SK-N-SH treated with all-trans-retinoic acid at 6 μM for 48 hours (cell line): ENCODE measurements at regions not wholly inside any gene's neighbourhood (a gene's known extent, or its start where the extent isn't known, plus 50 kb on each side); places are given as distances from the start of the nearest gene placed in this dataset.

ENCODE experiments used
- OSR1 ChIP-seq: fragments of 250-450 bp; sonication (Bioruptor Pico); IDR thresholded peaks from 2 replicates; pipeline ENCODE4 v1.8.0; 2022; ENCODE audit warnings: moderate library complexity, mild to moderate bottlenecking, inconsistent platforms
- RARB ChIP-seq: fragments of 250-450 bp; sonication (Bioruptor Pico); IDR thresholded peaks from 2 replicates; pipeline ENCODE4 v1.8.0; 2021; ENCODE audit warnings: mild to moderate bottlenecking, moderate library complexity
- ZNF8 ChIP-seq: fragments of 450-650 bp; formaldehyde crosslinking; IDR thresholded peaks from 2 replicates; pipeline ENCODE4 v1.5.0; 2020; ENCODE audit warnings: mild to moderate bottlenecking, moderate library complexity
- TF ChIP-seq, protein P1 (sequence below): fragments of 250-450 bp; sonication (Bioruptor Pico); IDR thresholded peaks from 2 replicates; pipeline ENCODE4 v1.8.0; 2020; ENCODE audit warnings: mild to moderate bottlenecking, moderate library complexity, borderline replicate concordance
- TF ChIP-seq, protein P2 (sequence below): fragments of 250-450 bp; sonication (Bioruptor Pico); IDR thresholded peaks from 2 replicates; pipeline ENCODE4 v1.5.1; 2021; ENCODE audit warnings: mild to moderate bottlenecking, moderate library complexity

DNA sequence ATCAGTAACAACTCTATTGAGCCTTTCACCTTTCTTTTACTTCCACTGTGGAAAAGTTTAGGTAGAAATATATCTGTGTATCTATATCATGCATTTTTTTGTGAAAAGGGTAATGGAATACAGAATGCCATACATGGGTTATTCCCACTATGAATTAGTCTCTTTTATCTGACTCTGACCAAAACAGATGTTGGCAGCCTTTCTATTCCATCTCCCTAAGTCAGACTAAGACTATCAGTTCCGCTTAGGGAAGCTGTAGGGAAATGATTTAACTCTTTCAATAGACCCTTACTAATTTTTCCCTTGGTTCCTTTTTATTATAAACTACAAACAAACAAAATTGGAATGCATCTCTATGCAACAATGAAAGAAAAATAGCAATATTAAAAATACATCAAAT, 92.3 kb upstream of the LEF1 start:
- TF ChIP-seq, protein P1, sequence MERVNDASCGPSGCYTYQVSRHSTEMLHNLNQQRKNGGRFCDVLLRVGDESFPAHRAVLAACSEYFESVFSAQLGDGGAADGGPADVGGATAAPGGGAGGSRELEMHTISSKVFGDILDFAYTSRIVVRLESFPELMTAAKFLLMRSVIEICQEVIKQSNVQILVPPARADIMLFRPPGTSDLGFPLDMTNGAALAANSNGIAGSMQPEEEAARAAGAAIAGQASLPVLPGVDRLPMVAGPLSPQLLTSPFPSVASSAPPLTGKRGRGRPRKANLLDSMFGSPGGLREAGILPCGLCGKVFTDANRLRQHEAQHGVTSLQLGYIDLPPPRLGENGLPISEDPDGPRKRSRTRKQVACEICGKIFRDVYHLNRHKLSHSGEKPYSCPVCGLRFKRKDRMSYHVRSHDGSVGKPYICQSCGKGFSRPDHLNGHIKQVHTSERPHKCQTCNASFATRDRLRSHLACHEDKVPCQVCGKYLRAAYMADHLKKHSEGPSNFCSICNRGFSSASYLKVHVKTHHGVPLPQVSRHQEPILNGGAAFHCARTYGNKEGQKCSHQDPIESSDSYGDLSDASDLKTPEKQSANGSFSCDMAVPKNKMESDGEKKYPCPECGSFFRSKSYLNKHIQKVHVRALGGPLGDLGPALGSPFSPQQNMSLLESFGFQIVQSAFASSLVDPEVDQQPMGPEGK (CRISPR knock-in tag): no peak
- no peak for TF ChIP-seq OSR1 (CRISPR knock-in tag)
- TF ChIP-seq ZNF8 (CRISPR knock-in tag): no peak
- TF ChIP-seq, protein P2, sequence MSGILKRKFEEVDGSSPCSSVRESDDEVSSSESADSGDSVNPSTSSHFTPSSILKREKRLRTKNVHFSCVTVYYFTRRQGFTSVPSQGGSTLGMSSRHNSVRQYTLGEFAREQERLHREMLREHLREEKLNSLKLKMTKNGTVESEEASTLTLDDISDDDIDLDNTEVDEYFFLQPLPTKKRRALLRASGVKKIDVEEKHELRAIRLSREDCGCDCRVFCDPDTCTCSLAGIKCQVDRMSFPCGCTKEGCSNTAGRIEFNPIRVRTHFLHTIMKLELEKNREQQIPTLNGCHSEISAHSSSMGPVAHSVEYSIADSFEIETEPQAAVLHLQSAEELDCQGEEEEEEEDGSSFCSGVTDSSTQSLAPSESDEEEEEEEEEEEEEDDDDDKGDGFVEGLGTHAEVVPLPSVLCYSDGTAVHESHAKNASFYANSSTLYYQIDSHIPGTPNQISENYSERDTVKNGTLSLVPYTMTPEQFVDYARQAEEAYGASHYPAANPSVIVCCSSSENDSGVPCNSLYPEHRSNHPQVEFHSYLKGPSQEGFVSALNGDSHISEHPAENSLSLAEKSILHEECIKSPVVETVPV (CRISPR knock-in tag): no peak
- no peak for TF ChIP-seq RARB (CRISPR knock-in tag)
